K562 (cell line): ENCODE measurements at regions not wholly inside any gene's neighbourhood (a gene's known extent, or its start where the extent isn't known, plus 50 kb on each side); places are given as distances from the start of the nearest gene placed in this dataset.

Experiments used
- ATAC-seq: fragments of 200-7000 bp; cut with Tn5 transposase; 3 replicates; pipeline ENCODE4 v1.9.1; 2020; ENCODE audit warnings: moderate library complexity
- BruUV-seq: library from RNA; stranded (reverse); fragments of 400-500 nt; replicated peaks from 2 replicates; lab custom pipeline; 2021; lab: Mats Ljungman, UMichigan
- CTCF ChIA-PET: fragments of 300-600 bp; formaldehyde crosslinking; extraction: SDS; loops from one replicate; lab custom pipeline; 2021; ENCODE audit warnings: low intra/inter-chr PET ratio; lab: Yijun Ruan, JAX
- POLR2A ChIA-PET: fragments of 300-600, 350-650 bp; sonication (Branson Sonifier 250); formaldehyde crosslinking; extraction: SDS; loops from one replicate; lab custom pipeline; 2021; ENCODE audit warnings: antibody characterized with exemption, inconsistent platforms; lab: Yijun Ruan, JAX
- DNase-seq, 4 experiments: peaks; one replicate each; pipeline versions ENCODE4 v3.0.0 to v3.0.0-alpha.2; 2011 to 2018; ENCODE audit warnings: low spot score in 3 of 4, mixed read lengths in 3 of 4; ENCODE audit errors: extremely low read depth in 1 of 4
- FAIRE-seq: peaks from 2 replicates; lab custom pipeline; 2011; peaks lifted over from hg19 to GRCh38; lab: Jason Lieb, UNC
- H2AFZ ChIP-seq: 2 replicates; pipeline ENCODE4 v1.6.0; 2011; ENCODE audit warnings: low read depth, low read length, control low read depth, inconsistent platforms
- H3K27ac ChIP-seq: fragments of 200-600 bp; 3 replicates; pipeline ENCODE4 v1.8.0; 2011; ENCODE audit warnings: low read depth, mild to moderate bottlenecking, control low read depth, inconsistent platforms, low read length, moderate library complexity, mixed read lengths; ENCODE audit errors: extremely low read depth
- H3K27me3 ChIP-seq, 2 experiments: fragments of 300-600 bp in 1 of 2; 2 replicates in 1 of 2; 3 replicates in 1 of 2; pipeline versions ENCODE4 v1.6.0 to v1.8.0; 2011; ENCODE audit warnings: inconsistent platforms in 2 of 2, low read length in 2 of 2, mild to moderate bottlenecking in 1 of 2, mixed read lengths in 1 of 2, moderate library complexity in 1 of 2; ENCODE audit not compliant: control insufficient read depth in 2 of 2, insufficient read depth in 2 of 2
- H3K36me3 ChIP-seq: fragments of 300-600 bp; 3 replicates; pipeline ENCODE4 v1.8.0; 2011; ENCODE audit warnings: mild to moderate bottlenecking, low read length, inconsistent platforms; ENCODE audit not compliant: control insufficient read depth, insufficient read depth
- H3K4me1 ChIP-seq, 2 experiments: fragments of 200-600 bp in 1 of 2; replicated peaks in 1 of 2; 2 replicates in 1 of 2; 3 replicates in 1 of 2; pipeline versions ENCODE4 v1.5.1 to v1.8.0; 2011; ENCODE audit warnings: inconsistent platforms in 2 of 2, low read length in 2 of 2, mild to moderate bottlenecking in 1 of 2, mixed read lengths in 1 of 2, moderate library complexity in 1 of 2; ENCODE audit not compliant: control insufficient read depth in 2 of 2, insufficient read depth in 2 of 2
- H3K4me2 ChIP-seq: 2 replicates; pipeline ENCODE4 v1.6.1; 2011; ENCODE audit warnings: low read length, control low read depth, inconsistent platforms, mixed read lengths; ENCODE audit not compliant: insufficient read depth
- H3K4me3 ChIP-seq: fragments of 200-600 bp; sonication (generic), shearing (Covaris generic); 2 replicates; pipeline ENCODE4 v1.5.1; 2016; ENCODE audit warnings: control low read depth, inconsistent platforms
- H3K79me2 ChIP-seq: fragments of 200-600 bp; 3 replicates; pipeline ENCODE4 v1.8.0; 2011; ENCODE audit warnings: low read length, inconsistent platforms; ENCODE audit not compliant: control insufficient read depth, insufficient read depth
- H3K9ac ChIP-seq, 2 experiments: 2 replicates each; pipeline versions ENCODE4 v1.6.0 to v1.6.1; 2011; ENCODE audit warnings: low read depth in 2 of 2, low read length in 2 of 2, control low read depth in 1 of 2, inconsistent platforms in 1 of 2, mild to moderate bottlenecking in 1 of 2, mixed read lengths in 1 of 2; ENCODE audit not compliant: insufficient read depth in 1 of 2
- H3K9me1 ChIP-seq: one replicate; pipeline ENCODE4 v1.6.0; 2011; ENCODE audit warnings: inconsistent platforms, mild to moderate bottlenecking, low read length, moderate library complexity; ENCODE audit not compliant: control insufficient read depth, insufficient read depth
- H3K9me3 ChIP-seq: replicated peaks from 2 replicates; pipeline ENCODE4 v1.5.1; 2011; ENCODE audit warnings: low read depth, low read length, inconsistent platforms; ENCODE audit not compliant: control insufficient read depth, insufficient read depth
- H4K20me1 ChIP-seq: replicated peaks from 2 replicates; pipeline ENCODE4 v1.6.1; 2011; ENCODE audit warnings: low read length, inconsistent platforms, mixed read lengths; ENCODE audit not compliant: control insufficient read depth, insufficient read depth
- CREBBP ChIP-seq: IDR thresholded peaks from one replicate; pipeline ENCODE4 v1.6.1; 2012; ENCODE audit warnings: low read depth, mild to moderate bottlenecking, control low read depth, inconsistent platforms, low read length
- ELF2 ChIP-seq: fragments of 250-450 bp; sonication (Bioruptor Pico); IDR thresholded peaks from 2 replicates; pipeline ENCODE4 v1.5.0; 2021; ENCODE audit warnings: mild to moderate bottlenecking
- MAFF ChIP-seq: IDR thresholded peaks from 2 replicates; pipeline ENCODE4 v1.6.1; 2012; ENCODE audit warnings: low read length, improper control_type of control experiment
- MYC ChIP-seq, 2 experiments: fragments of 250-450 bp in 1 of 2; sonication (Bioruptor Pico) in 1 of 2; IDR thresholded peaks; 2 replicates each; pipeline versions ENCODE4 v1.5.1 to v1.6.1; 2012 to 2021; ENCODE audit warnings: low read depth in 2 of 2, borderline replicate concordance in 1 of 2, improper control_type of control experiment in 1 of 2, low read length in 1 of 2, mild to moderate bottlenecking in 1 of 2, moderate library complexity in 1 of 2
- NKRF ChIP-seq: fragments of 450-650 bp; IDR thresholded peaks from 2 replicates; pipeline ENCODE4 v1.6.1; 2016; ENCODE audit warnings: borderline replicate concordance
- RBM17 ChIP-seq: fragments of 200-400 bp; formaldehyde crosslinking; IDR thresholded peaks from 2 replicates; pipeline ENCODE4 v1.6.1; 2017; ENCODE audit warnings: low read depth, mild to moderate bottlenecking, low read length, borderline replicate concordance
- SRSF7 ChIP-seq: fragments of 200-400 bp; formaldehyde crosslinking; optimal IDR thresholded peaks from 2 replicates; pipeline ENCODE3; 2017; ENCODE audit warnings: mild to moderate bottlenecking, low read depth, low read length
- ZMIZ1 ChIP-seq, 2 experiments: fragments of 150-350 bp in 1 of 2; IDR thresholded peaks; 2 replicates each; pipeline ENCODE4 v1.6.1; 2012 to 2016; ENCODE audit warnings: low read depth in 2 of 2, low read length in 2 of 2, mild to moderate bottlenecking in 1 of 2, moderate library complexity in 1 of 2
- ZNF140 ChIP-seq: fragments of 250-450 bp; sonication (Bioruptor Pico); IDR thresholded peaks from 2 replicates; pipeline ENCODE4 v1.8.0; 2021; ENCODE audit warnings: moderate library complexity, mild to moderate bottlenecking, inconsistent platforms
- ZNF224 ChIP-seq: sonication (generic); formaldehyde crosslinking; IDR thresholded peaks from 2 replicates; pipeline ENCODE4 v1.8.0; 2022; ENCODE audit warnings: mild to moderate bottlenecking, missing genetic modification reagents
- WGBS: fragments of 100-300 bp; shearing (Covaris generic); methylation state at CpG from one replicate; pipeline ENCODE4 v1.1.6; 2016; ENCODE audit warnings: low coverage, mixed read lengths; ENCODE audit not compliant: insufficient coverage; ENCODE audit errors: missing lambda C conversion rate; 5-methylcytosine and 5-hydroxymethylcytosine counted together
- in situ Hi-C: fragments of 300-500 bp; cut with MboI; formaldehyde crosslinking; loops from 4 replicates; pipeline ENCODE4 v1.15.0; 2018; ENCODE audit warnings: inconsistent platforms, mixed read lengths
- intact Hi-C: fragments of 100-400 bp; cut with micrococcal nuclease; formaldehyde crosslinking; loops from 2 replicates; pipeline ENCODE4 v1.14.2; 2022
- TF ChIP-seq, protein P1 (sequence below): fragments of 250-450 bp; sonication (Bioruptor Pico); IDR thresholded peaks from 2 replicates; pipeline ENCODE4 v1.5.0; 2020; ENCODE audit warnings: mild to moderate bottlenecking, borderline replicate concordance
- TF ChIP-seq, protein P2 (sequence below), 2 experiments: fragments of 450-650 bp in 1 of 2; sonication (generic) in 1 of 2; formaldehyde crosslinking in 1 of 2; IDR thresholded peaks in 1 of 2; conservative IDR thresholded peaks in 1 of 2; 2 replicates each; pipeline versions ENCODE4 v1.6.1 to v1.8.1; 2016 to 2023; ENCODE audit warnings: mild to moderate bottlenecking in 2 of 2, moderate library complexity in 2 of 2, inconsistent platforms in 1 of 2, missing genetic modification reagents in 1 of 2

GRCh38 chr2:180829261-180829660 is 151.1 kb upstream of the UBE2E3 start (continued):
- TF ChIP-seq ZMIZ1 (IDR thresholded peaks at IDR 0.05; ENCODE audit: low read depth in 2 of 2, low read length in 2 of 2): no peak

DNA sequence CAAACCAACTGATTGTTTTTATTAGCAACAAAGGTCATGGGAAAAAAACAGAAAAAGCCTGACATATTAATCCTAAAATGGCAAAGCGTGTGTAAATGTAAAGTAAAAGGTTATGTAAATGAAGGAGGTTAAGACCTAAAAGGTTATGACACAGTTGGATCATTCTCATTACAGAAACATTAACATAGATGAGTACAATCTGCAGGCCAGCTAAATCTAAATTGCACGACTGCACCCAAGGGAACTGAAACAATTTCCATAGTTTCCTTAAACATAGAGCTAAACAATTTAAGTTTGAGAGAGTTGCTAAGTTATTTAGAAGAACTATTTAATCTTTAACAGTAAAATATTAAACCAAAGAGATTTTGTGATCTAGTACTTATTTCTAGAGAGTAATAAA is 151.6 kb upstream of the UBE2E3 start:
- WGBS: 19% methylated on average over 2 of the region's 2 CpGs
- no peaks in the 10 kb centered on the region for H4K20me1 ChIP-seq
- intact Hi-C loops (no loop called here), in situ Hi-C loops (no loop called here)
- no peaks in the 10 kb centered on the region for H3K9me1 ChIP-seq
- ChIA-PET POLR2A (no interaction called here), CTCF (no interaction called here)
- no peaks in the 10 kb centered on the region for H3K27me3 ChIP-seq
- DNase-seq (no peak), FAIRE-seq (no peak), ATAC-seq (no peak)
- H3K4me2 ChIP-seq: no peak overlapping the region
- H3K27ac ChIP-seq: no peak overlapping the region
- no TSS peak for BruUV-seq
- H3K79me2 ChIP-seq: no peaks in the 10 kb centered on the region
- H3K4me3 ChIP-seq: no peak overlapping the region
- H3K9me3 ChIP-seq: no peaks in the 10 kb centered on the region
- H3K4me1 ChIP-seq: no peaks in the 10 kb centered on the region; a peak in 1 of 5 replicates
- H3K36me3 ChIP-seq: no peaks in the 10 kb centered on the region
- H3K9ac ChIP-seq: no peak overlapping the region
- H2AFZ ChIP-seq: no peak overlapping the region
- TF ChIP-seq ELF2 (CRISPR knock-in tag) (no peak), SRSF7 (no peak), MYC (IDR thresholded peaks at IDR 0.05; ENCODE audit: low read depth, low read length) (no peak), MYC (CRISPR knock-in tag; IDR thresholded peaks at IDR 0.05; ENCODE audit: borderline replicate concordance, low read depth) (no peak), NKRF (no peak), ZNF140 (CRISPR knock-in tag) (no peak), CREBBP (no peak), ZNF224 (CRISPR knock-in tag) (no peak), RBM17 (no peak), MAFF (no peak)
- TF ChIP-seq, protein P1, sequence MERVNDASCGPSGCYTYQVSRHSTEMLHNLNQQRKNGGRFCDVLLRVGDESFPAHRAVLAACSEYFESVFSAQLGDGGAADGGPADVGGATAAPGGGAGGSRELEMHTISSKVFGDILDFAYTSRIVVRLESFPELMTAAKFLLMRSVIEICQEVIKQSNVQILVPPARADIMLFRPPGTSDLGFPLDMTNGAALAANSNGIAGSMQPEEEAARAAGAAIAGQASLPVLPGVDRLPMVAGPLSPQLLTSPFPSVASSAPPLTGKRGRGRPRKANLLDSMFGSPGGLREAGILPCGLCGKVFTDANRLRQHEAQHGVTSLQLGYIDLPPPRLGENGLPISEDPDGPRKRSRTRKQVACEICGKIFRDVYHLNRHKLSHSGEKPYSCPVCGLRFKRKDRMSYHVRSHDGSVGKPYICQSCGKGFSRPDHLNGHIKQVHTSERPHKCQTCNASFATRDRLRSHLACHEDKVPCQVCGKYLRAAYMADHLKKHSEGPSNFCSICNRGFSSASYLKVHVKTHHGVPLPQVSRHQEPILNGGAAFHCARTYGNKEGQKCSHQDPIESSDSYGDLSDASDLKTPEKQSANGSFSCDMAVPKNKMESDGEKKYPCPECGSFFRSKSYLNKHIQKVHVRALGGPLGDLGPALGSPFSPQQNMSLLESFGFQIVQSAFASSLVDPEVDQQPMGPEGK: no peak
- TF ChIP-seq, protein P2, sequence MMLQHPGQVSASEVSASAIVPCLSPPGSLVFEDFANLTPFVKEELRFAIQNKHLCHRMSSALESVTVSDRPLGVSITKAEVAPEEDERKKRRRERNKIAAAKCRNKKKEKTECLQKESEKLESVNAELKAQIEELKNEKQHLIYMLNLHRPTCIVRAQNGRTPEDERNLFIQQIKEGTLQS (IDR thresholded peaks at IDR 0.05): no peak
- TF ChIP-seq, protein P2 (CRISPR knock-in tag; conservative IDR thresholded peaks at IDR 0.05): no peak
